Putamen (tissue), 1 donor: ENCODE measurements at regions not wholly inside any gene's neighbourhood (a gene's known extent, or its start where the extent isn't known, plus 50 kb on each side); places are given as distances from the start of the nearest gene placed in this dataset.

Experiments used
- DNase-seq: peaks from one replicate; pipeline ENCODE4 v3.0.0-alpha.2; 2016; ENCODE audit warnings: low spot score

DNA sequence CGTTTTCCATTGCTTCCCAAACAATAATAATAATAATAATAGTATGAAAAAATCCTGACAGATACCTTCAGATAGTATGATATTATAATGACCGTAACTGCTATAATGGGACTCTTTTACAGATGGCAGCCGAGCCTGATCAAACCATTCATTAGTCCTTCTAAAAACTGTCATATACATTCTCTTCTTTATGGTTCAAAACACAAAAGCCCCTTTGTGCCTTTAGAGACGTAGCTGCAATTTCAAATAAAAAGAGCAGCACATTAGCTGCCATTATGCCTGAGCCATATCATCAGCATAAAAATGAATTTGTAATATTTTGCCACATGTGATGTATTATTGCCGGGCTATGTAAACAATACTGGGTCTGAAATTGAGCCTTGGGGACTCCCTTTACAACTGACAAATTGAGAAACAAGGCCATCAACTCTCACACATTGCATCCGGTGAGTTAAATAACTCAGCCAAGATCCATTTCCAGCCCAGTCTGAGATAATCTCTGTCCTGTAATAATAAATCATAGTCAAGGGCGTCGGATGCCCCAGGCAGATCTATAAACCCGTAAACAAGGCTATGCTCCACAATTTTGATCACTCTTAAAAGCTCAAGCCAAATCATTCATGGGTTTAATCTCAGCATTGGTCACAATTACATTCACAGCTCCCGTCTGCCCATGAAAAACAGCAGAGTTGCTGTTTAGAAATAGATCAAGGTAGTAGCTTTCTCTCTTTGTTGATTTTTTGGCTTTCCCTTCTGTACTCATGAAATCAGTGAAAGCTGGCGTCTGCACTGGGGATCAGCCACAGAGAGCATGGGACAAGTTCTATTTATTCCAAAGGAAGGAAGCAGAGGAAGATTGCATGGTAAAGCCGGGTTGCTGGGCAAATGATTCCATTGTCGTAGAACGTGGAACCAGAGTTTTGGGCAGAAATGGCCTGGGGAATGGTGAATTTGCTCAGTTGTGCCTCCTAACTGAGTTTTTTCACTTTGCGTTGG, 150.1 kb upstream of the BMPER start:
- DNase-seq: no peak

DNA sequence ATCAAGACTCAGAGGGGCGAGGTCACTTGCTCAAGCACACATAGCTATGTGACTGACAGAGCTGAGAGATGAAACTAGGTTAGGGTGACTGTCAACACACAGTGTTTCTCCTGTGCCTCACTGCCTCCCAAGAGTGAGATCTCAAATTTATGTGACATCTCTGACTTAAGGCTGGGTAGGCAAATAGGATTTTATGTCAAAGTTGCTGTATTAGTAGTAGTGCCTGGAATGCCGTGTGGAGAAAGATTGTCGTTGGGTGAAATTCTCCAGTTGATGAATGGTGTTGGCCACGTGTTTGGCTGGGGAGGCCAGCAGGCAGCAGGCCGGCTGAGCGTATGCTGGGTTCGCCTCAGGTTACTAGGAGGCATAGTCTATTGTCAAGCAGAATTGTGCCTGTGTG, 148.3 kb upstream of the BMPER start:
- DNase-seq: no peak

DNA sequence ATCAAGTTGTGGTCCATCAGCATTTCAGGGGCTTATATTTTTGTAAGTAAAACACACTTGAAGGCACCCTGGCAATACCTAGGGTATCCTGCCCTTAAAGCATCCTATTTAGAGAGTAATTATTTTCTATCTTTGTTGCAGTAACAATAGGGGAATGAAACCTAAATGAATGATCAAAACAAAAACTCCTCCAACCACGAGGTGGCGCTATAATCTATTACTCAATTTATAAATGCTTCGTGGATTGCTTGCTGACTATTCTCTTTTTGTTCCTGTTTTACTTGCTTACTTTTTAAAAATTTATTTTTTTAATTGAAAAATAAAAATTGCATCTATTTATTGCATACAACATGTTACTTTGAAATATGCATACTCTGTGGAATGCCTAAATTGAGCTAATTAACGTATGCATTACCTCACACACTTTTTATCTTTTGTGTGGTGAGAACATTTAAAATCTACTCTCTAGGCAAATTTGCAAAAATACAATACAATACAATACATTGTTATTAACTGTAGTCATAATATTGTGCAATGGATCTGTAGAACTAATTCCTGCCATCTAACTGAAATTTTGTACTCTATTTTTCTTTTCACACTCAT, 147.7 kb upstream of the BMPER start:
- peak; percentile 19 for DNase-seq

DNA sequence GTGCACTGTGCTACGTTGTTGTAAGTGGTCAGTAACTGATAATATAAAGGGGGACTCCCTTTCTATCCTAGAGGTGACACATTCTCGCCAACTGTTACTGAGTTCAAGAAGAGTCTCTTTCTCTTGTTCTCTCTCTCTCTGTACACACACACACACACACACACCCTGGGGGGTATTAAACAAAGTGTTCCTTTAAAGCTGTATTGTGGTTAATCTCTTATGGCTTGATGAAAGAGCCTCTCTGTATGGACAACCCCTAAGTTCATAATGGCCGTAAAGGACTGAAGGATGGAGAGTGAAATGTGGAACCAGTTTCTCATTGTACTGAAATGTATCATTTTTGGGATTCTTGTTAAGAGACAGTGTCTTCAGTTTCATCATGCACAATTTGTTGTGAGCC, 145.2 kb upstream of the BMPER start:
- no peak for DNase-seq

DNA sequence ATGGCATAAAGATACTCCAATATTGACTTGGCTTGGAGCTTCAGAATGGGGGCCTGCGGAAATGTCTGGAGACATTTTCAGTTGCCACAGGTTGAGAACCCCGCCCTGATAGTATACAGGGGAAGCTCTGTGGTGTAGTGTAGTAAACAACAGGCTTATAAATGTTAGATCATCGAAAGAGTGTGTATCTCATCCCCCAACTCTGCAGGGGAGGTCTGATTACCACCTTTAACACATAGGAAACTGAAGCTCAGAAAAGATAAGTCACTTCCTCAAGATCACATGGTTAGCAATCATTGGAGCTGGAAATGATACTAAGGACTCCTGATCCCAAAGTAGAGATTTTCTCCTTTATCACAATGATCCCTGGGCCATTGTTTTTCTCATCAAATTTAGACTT, 144.5 kb upstream of the BMPER start:
- DNase-seq: no peak

GRCh38 chr7:33761449-33762080, 143.8 kb upstream of the BMPER start:
- DNase-seq: no peak

GRCh38 chr7:33762151-33762910, 143.0 kb upstream of the BMPER start:
- no peak for DNase-seq

DNA sequence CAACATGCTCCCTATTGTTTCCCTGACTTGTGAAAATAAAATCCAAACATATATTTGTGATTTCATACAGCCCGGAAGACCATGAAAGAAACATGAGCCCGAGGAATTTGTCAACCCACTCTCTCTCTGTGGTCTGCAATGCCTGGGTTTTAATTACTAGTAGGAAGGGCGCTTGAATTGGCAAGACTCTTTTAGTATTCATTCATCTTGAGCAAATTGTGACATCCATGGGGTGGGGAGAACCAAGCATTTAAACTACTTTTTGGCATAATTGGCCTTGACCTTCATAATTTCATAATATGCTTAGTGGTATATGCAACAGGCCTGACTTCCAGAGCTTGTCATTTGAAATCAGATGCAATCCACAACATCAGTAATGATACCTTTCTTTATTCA, 142.4 kb upstream of the BMPER start:
- no peak for DNase-seq

- DNase-seq: no peak
Observed at GRCh38 chr7:33764752-33765451, 140.4 kb upstream of the BMPER start.

GRCh38 chr7:33766405-33766804, 138.9 kb upstream of the BMPER start:
- DNase-seq: no peak

GRCh38 chr7:33769930-33770329, 135.4 kb upstream of the BMPER start:
- DNase-seq: no peak

GRCh38 chr7:33770576-33770975, 134.8 kb upstream of the BMPER start:
- no peak for DNase-seq

DNA sequence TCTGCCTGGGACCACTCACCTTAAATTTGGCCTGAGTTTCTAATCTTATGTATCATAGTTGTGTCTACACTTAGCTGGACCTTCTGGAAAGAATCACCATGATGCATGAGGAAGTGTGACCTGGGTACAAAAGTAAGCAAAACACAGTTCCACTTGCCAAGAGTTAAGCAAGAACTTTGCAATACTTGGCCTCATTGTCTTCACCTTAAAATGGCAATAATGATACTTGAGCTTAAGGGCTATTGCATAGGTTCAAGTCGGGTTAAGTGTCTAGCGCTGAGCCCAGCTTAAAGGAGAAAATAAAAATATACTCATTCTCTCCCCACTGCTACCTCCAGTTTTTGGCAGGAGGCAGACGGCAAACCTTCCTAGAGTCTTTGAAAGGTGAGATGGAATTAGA, 133.9 kb upstream of the BMPER start:
- no peak for DNase-seq

- DNase-seq: no peak
Observed at GRCh38 chr7:33773053-33773452, 132.3 kb upstream of the BMPER start.

GRCh38 chr7:33774762-33775523, 130.4 kb upstream of the BMPER start:
- no peak for DNase-seq

- DNase-seq: no peak
Observed at GRCh38 chr7:33775790-33776189, 129.5 kb upstream of the BMPER start.

DNA sequence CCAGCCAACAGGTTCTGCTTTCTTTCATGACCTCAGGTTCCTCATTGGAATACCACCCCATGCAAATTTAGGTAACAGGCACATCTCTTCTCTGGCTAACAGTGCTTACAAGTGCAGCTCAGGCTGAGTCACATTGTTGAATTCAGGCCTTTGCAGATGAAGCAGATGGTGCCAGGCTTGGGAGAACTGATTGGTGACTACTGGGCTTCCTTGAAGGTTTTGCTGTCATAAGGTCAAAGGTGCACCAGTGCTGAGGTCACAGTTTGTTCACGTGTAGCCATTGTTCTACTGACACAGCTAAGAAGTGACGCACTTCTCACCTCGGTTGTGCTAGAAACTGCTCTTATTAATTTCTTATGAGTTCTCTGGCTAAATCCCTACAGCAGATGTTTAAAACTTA, 128.6 kb upstream of the BMPER start:
- DNase-seq: no peak

- DNase-seq: no peak
Observed at GRCh38 chr7:33778195-33778594, 127.1 kb upstream of the BMPER start.

DNA sequence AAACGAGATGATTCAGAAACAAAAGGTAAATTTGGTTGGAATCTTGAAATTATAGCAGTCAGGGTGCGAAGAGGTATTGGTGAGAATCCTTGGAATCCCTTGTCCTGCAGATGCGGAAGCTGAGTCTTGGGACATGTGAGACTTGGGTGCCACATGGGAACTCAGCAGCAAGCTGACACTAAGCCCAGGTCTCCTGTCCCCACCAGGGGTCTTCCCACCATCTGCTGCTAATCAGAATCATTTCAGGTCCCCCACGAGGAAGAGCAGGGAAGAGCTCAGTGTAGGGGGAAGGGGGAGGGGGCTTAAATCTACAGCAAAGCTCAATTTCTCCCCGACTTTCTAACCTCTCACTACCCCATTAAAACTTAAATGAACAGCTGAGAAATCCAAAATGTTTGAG, 126.1 kb upstream of the BMPER start:
- DNase-seq: no peak

DNA sequence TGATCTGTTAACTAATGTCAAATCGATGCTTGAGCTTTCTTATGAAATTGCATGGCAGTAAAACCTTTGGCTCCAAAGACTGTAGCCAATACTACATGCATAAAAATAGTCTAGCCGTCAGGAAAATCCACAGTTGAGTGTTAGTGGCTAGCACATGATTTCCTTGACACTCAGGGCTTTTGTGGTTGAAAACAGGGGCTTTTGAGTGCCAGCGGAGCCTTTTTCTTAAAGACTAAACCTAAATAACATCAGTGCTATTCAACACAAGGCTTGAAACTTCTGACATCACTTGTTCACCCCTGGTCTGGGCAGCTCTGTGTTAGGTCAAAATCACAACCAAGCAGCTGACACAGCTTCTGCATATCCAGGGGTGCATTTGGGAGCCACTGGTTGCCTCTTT, 124.2 kb upstream of the BMPER start:
- no peak for DNase-seq

DNA sequence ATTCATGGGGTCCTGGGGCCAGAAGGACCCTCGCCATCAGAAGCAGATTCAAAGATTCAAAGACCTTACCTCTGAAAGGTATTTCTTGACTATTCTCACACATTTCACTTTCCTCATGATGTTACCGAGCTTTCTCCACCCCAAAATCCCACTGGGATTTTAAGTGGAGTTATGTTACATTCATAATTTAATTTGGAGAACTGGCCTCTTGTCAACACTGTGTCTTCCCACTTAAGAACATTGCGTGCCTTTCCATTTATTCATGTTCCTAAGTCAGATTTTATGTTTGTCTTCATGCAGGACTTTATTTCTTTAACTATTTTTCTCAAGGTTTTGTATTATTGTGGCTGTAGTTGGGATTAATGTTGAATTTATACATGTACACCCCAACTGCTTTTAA, 123.5 kb upstream of the BMPER start:
- DNase-seq: no peak
